K562 (cell line): ENCODE measurements at regions not wholly inside any gene's neighbourhood (a gene's known extent, or its start where the extent isn't known, plus 50 kb on each side); places are given as distances from the start of the nearest gene placed in this dataset.

ENCODE experiments used
- ERF ChIP-seq: fragments of 450-650 bp; formaldehyde crosslinking; IDR thresholded peaks from 2 replicates; pipeline ENCODE4 v1.4.0; 2020; ENCODE audit warnings: mild to moderate bottlenecking, mixed read lengths
- RCOR1 ChIP-seq, 2 experiments: IDR thresholded peaks; 2 replicates each; pipeline ENCODE4 v1.6.1; 2012; ENCODE audit warnings: low read depth in 2 of 2, low read length in 2 of 2, borderline replicate concordance in 1 of 2, improper control_type of control experiment in 1 of 2
- ZNF133 ChIP-seq: fragments of 250-450 bp; sonication (Bioruptor Pico); IDR thresholded peaks from 2 replicates; pipeline ENCODE4 v1.4.0; 2020; ENCODE audit warnings: mild to moderate bottlenecking
- TF ChIP-seq, protein P1 (sequence below), 2 experiments: IDR thresholded peaks; 2 replicates each; pipeline ENCODE4 v1.6.1; 2012; ENCODE audit warnings: improper control_type of control experiment in 2 of 2, low read depth in 2 of 2, low read length in 2 of 2, borderline replicate concordance in 1 of 2
- TF ChIP-seq, protein P2 (sequence below): sonication (generic); formaldehyde crosslinking; IDR thresholded peaks from 2 replicates; pipeline ENCODE4 v1.9.0; 2022; ENCODE audit warnings: mild to moderate bottlenecking, missing genetic modification reagents
- TF ChIP-seq, protein P3 (sequence below): fragments of 250-450 bp; sonication (Bioruptor Pico); IDR thresholded peaks from 2 replicates; pipeline ENCODE4 v1.5.1; 2021; ENCODE audit warnings: mild to moderate bottlenecking

DNA sequence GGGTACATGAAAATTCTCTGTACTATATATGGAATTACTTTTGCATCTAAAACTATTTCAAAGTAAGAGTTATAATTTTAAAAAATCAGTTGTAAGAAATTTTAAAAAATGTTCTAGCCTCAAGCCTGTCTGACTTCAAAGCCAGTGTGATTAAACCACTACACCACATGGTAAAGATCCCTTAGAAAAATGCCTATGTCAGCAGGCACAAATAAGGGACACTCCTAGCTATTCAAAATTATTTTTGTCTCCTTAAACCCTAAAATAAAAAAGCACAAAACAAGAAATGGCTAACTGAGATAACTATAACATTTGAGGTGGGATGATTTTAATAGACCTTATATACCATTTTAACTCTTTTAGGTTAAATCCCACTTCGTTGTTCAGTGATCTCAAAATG lies 64.0 kb upstream of the LIN7C start:
- TF ChIP-seq ERF: no peak
- TF ChIP-seq, protein P1, sequence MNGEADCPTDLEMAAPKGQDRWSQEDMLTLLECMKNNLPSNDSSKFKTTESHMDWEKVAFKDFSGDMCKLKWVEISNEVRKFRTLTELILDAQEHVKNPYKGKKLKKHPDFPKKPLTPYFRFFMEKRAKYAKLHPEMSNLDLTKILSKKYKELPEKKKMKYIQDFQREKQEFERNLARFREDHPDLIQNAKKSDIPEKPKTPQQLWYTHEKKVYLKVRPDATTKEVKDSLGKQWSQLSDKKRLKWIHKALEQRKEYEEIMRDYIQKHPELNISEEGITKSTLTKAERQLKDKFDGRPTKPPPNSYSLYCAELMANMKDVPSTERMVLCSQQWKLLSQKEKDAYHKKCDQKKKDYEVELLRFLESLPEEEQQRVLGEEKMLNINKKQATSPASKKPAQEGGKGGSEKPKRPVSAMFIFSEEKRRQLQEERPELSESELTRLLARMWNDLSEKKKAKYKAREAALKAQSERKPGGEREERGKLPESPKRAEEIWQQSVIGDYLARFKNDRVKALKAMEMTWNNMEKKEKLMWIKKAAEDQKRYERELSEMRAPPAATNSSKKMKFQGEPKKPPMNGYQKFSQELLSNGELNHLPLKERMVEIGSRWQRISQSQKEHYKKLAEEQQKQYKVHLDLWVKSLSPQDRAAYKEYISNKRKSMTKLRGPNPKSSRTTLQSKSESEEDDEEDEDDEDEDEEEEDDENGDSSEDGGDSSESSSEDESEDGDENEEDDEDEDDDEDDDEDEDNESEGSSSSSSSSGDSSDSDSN (IDR thresholded peaks at IDR 0.05; ENCODE audit: borderline replicate concordance in 1 of 2, low read depth in 2 of 2, low read length in 2 of 2): no peak
- TF ChIP-seq RCOR1 (IDR thresholded peaks at IDR 0.05; ENCODE audit: borderline replicate concordance in 1 of 2, low read depth in 2 of 2, low read length in 2 of 2): no peak
- TF ChIP-seq, protein P2, sequence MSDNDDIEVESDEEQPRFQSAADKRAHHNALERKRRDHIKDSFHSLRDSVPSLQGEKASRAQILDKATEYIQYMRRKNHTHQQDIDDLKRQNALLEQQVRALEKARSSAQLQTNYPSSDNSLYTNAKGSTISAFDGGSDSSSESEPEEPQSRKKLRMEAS: no peak
- TF ChIP-seq, protein P3, sequence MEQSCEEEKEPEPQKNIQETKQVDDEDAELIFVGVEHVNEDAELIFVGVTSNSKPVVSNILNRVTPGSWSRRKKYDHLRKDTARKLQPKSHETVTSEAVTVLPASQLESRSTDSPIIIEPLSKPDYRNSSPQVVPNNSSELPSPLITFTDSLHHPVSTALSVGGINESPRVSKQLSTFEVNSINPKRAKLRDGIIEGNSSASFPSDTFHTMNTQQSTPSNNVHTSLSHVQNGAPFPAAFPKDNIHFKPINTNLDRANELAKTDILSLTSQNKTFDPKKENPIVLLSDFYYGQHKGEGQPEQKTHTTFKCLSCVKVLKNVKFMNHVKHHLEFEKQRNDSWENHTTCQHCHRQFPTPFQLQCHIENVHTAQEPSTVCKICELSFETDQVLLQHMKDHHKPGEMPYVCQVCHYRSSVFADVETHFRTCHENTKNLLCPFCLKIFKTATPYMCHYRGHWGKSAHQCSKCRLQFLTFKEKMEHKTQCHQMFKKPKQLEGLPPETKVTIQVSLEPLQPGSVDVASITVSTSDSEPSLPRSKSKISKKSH (CRISPR knock-in tag): no peak
- TF ChIP-seq ZNF133 (CRISPR knock-in tag): no peak
